Neural cell (in vitro differentiated cells): ENCODE measurements at regions not wholly inside any gene's neighbourhood (a gene's known extent, or its start where the extent isn't known, plus 50 kb on each side); places are given as distances from the start of the nearest gene placed in this dataset.

Experiments used
- H2AFZ ChIP-seq: fragments of 200-600, 300-800 bp; sonication (generic), shearing (Covaris generic); 2 replicates; pipeline ENCODE4 v1.6.0; 2014; ENCODE audit warnings: low read depth, mild to moderate bottlenecking, antibody characterized with exemption, low read length, moderate library complexity
- H3F3A ChIP-seq: fragments of 200-600 bp; shearing (Covaris generic); 2 replicates; pipeline ENCODE4 v1.6.1; 2016; ENCODE audit warnings: mild to moderate bottlenecking, moderate library complexity, mixed read lengths, antibody characterized with exemption, low read length; ENCODE audit not compliant: insufficient read depth, poor library complexity, severe bottlenecking
- H3K27ac ChIP-seq: fragments of 200-600, 300-800 bp; sonication (generic), shearing (Covaris generic); 2 replicates; pipeline ENCODE4 v1.5.1; 2014; ENCODE audit warnings: mild to moderate bottlenecking, low read length, moderate library complexity
- H3K27me3 ChIP-seq: fragments of 300-800, 200-600 bp; sonication (generic), shearing (Covaris generic); 2 replicates; pipeline ENCODE4 v1.6.0; 2014; ENCODE audit warnings: mild to moderate bottlenecking, low read depth, low read length, moderate library complexity; ENCODE audit not compliant: insufficient read depth
- H3K36me3 ChIP-seq: fragments of 300-800, 200-600 bp; sonication (generic), shearing (Covaris generic); 2 replicates; pipeline ENCODE4 v1.5.1; 2014; ENCODE audit warnings: mild to moderate bottlenecking, antibody characterized with exemption, low read length, moderate library complexity; ENCODE audit not compliant: insufficient read depth
- H3K4me2 ChIP-seq: fragments of 300-800, 200-600 bp; sonication (generic), shearing (Covaris generic); 2 replicates; pipeline ENCODE4 v1.6.0; 2014; ENCODE audit warnings: mild to moderate bottlenecking, low read length
- H3K4me3 ChIP-seq: fragments of 300-800, 200-600 bp; sonication (generic), shearing (Covaris generic); 2 replicates; pipeline ENCODE4 v1.5.1; 2014; ENCODE audit warnings: mild to moderate bottlenecking, low read length, moderate library complexity
- H3K79me2 ChIP-seq: fragments of 200-600 bp; shearing (Covaris generic); replicated peaks from 2 replicates; pipeline ENCODE4 v1.6.0; 2014; ENCODE audit warnings: mild to moderate bottlenecking, low read length, moderate library complexity; ENCODE audit not compliant: insufficient read depth
- H3K9ac ChIP-seq: fragments of 300-800, 200-600 bp; sonication (generic), shearing (Covaris generic); 2 replicates; pipeline ENCODE4 v1.6.1; 2016; ENCODE audit warnings: mild to moderate bottlenecking, low read length, mixed read lengths
- H3K9me2 ChIP-seq: fragments of 200-600 bp; shearing (Covaris generic); 2 replicates; pipeline ENCODE4 v1.6.1; 2016; ENCODE audit warnings: mild to moderate bottlenecking, low read length, mixed read lengths; ENCODE audit not compliant: insufficient read depth
- H3K9me3 ChIP-seq: fragments of 200-600, 300-800 bp; sonication (generic), shearing (Covaris generic); 2 replicates; pipeline ENCODE4 v1.6.1; 2016; ENCODE audit warnings: mild to moderate bottlenecking, mixed run types, low read length, moderate library complexity, mixed read lengths
- H4K20me1 ChIP-seq: fragments of 200-600 bp; shearing (Covaris generic); 2 replicates; pipeline ENCODE4 v1.6.1; 2016; ENCODE audit warnings: mild to moderate bottlenecking, mixed run types; ENCODE audit not compliant: insufficient read depth
- EP300 ChIP-seq: fragments of 450-650 bp; conservative IDR thresholded peaks from 2 replicates; pipeline ENCODE4 v1.6.1; 2014; ENCODE audit warnings: antibody characterized with exemption, mild to moderate bottlenecking, moderate library complexity; ENCODE audit not compliant: poor library complexity, severe bottlenecking
- EZH2 ChIP-seq: fragments of 200-600, 300-800 bp; shearing (Covaris generic), sonication (generic); IDR thresholded peaks from 2 replicates; pipeline ENCODE4 v1.6.1; 2014; ENCODE audit warnings: antibody characterized with exemption, low read length, borderline replicate concordance, mild to moderate bottlenecking; ENCODE audit not compliant: insufficient read depth, poor library complexity, severe bottlenecking
- MXI1 ChIP-seq: fragments of 450-650 bp; conservative IDR thresholded peaks from 2 replicates; pipeline ENCODE4 v1.6.1; 2014; ENCODE audit warnings: antibody characterized with exemption, mild to moderate bottlenecking; ENCODE audit not compliant: poor library complexity, severe bottlenecking
- POLR2AphosphoS5 ChIP-seq: IDR thresholded peaks from 2 replicates; pipeline ENCODE4 v1.6.1; 2012
- RAD21 ChIP-seq: fragments of 450-650 bp; conservative IDR thresholded peaks from 2 replicates; pipeline ENCODE4 v1.6.1; 2014; ENCODE audit warnings: antibody characterized with exemption, mild to moderate bottlenecking, moderate library complexity
- SMC3 ChIP-seq: fragments of 450-650 bp; conservative IDR thresholded peaks from 2 replicates; pipeline ENCODE4 v1.6.1; 2014; ENCODE audit warnings: antibody characterized with exemption, mild to moderate bottlenecking, moderate library complexity; ENCODE audit not compliant: poor library complexity
- TAF1 ChIP-seq: IDR thresholded peaks from 2 replicates; pipeline ENCODE4 v1.6.1; 2012; ENCODE audit warnings: low read depth
- TF ChIP-seq, protein P1 (sequence below): fragments of 450-650 bp; IDR thresholded peaks from 2 replicates; pipeline ENCODE4 v1.5.1; 2014; ENCODE audit warnings: antibody characterized with exemption, mild to moderate bottlenecking, moderate library complexity; ENCODE audit not compliant: poor library complexity, severe bottlenecking
- TF ChIP-seq, protein P2 (sequence below): IDR thresholded peaks from 2 replicates; pipeline ENCODE4 v1.6.1; 2012; ENCODE audit warnings: borderline replicate concordance

DNA sequence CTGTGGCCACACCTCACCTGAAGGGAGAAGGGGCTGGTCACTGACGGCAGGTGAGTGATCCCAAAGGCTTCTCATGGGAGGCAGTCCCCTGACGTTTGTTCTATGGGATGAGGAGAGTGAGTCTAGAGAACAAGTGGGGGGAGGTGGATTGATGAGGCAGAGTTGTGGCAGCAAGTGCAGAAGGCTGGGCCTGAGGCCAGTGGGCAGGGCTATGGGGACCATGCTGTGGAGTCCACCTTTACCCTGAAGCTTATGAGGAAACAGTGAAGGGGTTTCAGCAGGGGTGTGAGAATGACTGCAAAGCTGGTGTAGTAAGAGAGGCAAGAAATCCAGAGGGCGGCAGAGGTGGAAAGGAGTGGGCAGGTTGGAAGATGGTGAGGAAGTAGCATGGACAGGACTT lies 96.9 kb upstream of the PFN2 start:
- Histone ChIP-seq H3K9me2 (no peaks in the 10 kb centered on the region), H3K27ac (no peak overlapping the region), H3K9ac (no peak overlapping the region), H3K9me3 (no peaks in the 10 kb centered on the region), H3K4me2 (no peak overlapping the region), H3K79me2 (no peaks in the 10 kb centered on the region), H4K20me1 (no peaks in the 10 kb centered on the region), H2AFZ (no peak overlapping the region), H3K36me3 (no peaks in the 10 kb centered on the region), H3F3A (no peaks in the 10 kb centered on the region), H3K4me3 (no peak overlapping the region), H3K27me3 (no peaks in the 10 kb centered on the region)
- TF ChIP-seq EP300 (no peak), EZH2 (no peak)

DNA sequence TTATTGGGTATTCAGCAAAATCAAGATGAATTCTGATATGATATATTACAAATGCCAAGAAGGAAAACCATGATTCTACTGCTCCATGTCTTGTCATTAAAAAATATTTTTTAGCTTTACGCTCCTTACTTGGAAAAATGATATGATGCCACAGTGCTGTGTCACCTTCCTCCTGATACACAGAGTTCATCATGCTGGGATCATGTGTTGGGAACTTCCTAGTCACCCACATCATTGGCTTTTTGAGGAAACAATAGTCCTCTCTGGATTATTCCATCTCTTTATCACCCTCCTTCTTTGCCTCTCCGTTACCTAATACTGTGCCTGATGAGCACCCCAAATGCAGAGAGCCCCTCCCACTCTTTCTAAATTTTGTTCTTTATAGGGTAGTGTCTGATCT lies 94.3 kb upstream of the PFN2 start:
- no peaks in the 10 kb centered on the region for H3K27me3 ChIP-seq
- TF ChIP-seq TAF1 (no peak), EZH2 (no peak), RAD21 (no peak), MXI1 (no peak), EP300 (no peak), POLR2AphosphoS5 (no peak), SMC3 (no peak)
- TF ChIP-seq, protein P1, sequence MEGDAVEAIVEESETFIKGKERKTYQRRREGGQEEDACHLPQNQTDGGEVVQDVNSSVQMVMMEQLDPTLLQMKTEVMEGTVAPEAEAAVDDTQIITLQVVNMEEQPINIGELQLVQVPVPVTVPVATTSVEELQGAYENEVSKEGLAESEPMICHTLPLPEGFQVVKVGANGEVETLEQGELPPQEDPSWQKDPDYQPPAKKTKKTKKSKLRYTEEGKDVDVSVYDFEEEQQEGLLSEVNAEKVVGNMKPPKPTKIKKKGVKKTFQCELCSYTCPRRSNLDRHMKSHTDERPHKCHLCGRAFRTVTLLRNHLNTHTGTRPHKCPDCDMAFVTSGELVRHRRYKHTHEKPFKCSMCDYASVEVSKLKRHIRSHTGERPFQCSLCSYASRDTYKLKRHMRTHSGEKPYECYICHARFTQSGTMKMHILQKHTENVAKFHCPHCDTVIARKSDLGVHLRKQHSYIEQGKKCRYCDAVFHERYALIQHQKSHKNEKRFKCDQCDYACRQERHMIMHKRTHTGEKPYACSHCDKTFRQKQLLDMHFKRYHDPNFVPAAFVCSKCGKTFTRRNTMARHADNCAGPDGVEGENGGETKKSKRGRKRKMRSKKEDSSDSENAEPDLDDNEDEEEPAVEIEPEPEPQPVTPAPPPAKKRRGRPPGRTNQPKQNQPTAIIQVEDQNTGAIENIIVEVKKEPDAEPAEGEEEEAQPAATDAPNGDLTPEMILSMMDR: no peak
- TF ChIP-seq, protein P2, sequence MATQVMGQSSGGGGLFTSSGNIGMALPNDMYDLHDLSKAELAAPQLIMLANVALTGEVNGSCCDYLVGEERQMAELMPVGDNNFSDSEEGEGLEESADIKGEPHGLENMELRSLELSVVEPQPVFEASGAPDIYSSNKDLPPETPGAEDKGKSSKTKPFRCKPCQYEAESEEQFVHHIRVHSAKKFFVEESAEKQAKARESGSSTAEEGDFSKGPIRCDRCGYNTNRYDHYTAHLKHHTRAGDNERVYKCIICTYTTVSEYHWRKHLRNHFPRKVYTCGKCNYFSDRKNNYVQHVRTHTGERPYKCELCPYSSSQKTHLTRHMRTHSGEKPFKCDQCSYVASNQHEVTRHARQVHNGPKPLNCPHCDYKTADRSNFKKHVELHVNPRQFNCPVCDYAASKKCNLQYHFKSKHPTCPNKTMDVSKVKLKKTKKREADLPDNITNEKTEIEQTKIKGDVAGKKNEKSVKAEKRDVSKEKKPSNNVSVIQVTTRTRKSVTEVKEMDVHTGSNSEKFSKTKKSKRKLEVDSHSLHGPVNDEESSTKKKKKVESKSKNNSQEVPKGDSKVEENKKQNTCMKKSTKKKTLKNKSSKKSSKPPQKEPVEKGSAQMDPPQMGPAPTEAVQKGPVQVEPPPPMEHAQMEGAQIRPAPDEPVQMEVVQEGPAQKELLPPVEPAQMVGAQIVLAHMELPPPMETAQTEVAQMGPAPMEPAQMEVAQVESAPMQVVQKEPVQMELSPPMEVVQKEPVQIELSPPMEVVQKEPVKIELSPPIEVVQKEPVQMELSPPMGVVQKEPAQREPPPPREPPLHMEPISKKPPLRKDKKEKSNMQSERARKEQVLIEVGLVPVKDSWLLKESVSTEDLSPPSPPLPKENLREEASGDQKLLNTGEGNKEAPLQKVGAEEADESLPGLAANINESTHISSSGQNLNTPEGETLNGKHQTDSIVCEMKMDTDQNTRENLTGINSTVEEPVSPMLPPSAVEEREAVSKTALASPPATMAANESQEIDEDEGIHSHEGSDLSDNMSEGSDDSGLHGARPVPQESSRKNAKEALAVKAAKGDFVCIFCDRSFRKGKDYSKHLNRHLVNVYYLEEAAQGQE: no peak
- H3K79me2 ChIP-seq: no peaks in the 10 kb centered on the region
- H3K9me3 ChIP-seq: no peaks in the 10 kb centered on the region
- H3K9me2 ChIP-seq: no peaks in the 10 kb centered on the region
- H3F3A ChIP-seq: no peaks in the 10 kb centered on the region
- H3K36me3 ChIP-seq: no peaks in the 10 kb centered on the region
- H3K27ac ChIP-seq: no peak overlapping the region
- no peak overlapping the region for H3K4me2 ChIP-seq
- H2AFZ ChIP-seq: no peak overlapping the region
- no peak overlapping the region for H3K9ac ChIP-seq
- H3K4me3 ChIP-seq: no peak overlapping the region
- no peaks in the 10 kb centered on the region for H4K20me1 ChIP-seq

DNA sequence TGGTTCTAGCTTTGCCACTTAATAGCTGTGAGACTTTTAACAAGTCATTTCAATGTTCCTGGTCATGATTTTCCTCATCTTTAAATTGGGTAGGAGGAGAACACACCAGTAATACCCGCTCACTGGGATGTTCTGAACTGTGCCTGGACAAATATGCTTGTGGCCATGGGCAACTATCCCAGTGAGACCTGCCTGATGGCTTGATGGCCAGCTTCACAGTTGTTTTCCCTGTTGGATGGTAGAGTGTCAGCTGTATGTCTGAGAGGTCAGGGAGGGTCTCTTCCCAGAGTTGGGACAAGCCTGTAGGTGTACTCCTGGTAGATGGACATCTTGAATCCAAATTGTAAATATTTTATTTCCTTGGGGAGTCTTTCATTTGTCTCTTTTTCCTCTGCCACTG lies 92.5 kb upstream of the PFN2 start:
- H4K20me1 ChIP-seq: no peaks in the 10 kb centered on the region
- H3K27me3 ChIP-seq: no peaks in the 10 kb centered on the region
- no peaks in the 10 kb centered on the region for H3K9me2 ChIP-seq
- no peak overlapping the region for H3K9ac ChIP-seq
- no peak overlapping the region for H3K27ac ChIP-seq
- H3K4me2 ChIP-seq: no peak overlapping the region
- no peaks in the 10 kb centered on the region for H3K9me3 ChIP-seq
- no peak overlapping the region for H3K4me3 ChIP-seq
- no peak overlapping the region for H2AFZ ChIP-seq
- H3K79me2 ChIP-seq: no peaks in the 10 kb centered on the region
- no peaks in the 10 kb centered on the region for H3K36me3 ChIP-seq
- H3F3A ChIP-seq: no peaks in the 10 kb centered on the region
- TF ChIP-seq, protein P1: no peak
- TF ChIP-seq EP300: no peak
